A549 (cell line): ENCODE measurements at regions not wholly inside any gene's neighbourhood (a gene's known extent, or its start where the extent isn't known, plus 50 kb on each side); places are given as distances from the start of the nearest gene placed in this dataset.

Source experiments
- EP300 ChIP-seq, 2 experiments: fragments of >200 bp; sonication (Bioruptor Twin); formaldehyde crosslinking; IDR thresholded peaks; 2 replicates in 1 of 2; 3 replicates in 1 of 2; pipeline ENCODE4 v1.6.1; 2016 to 2017
- GATA3 ChIP-seq: IDR thresholded peaks from 2 replicates; pipeline ENCODE4 v1.6.1; 2012; ENCODE audit warnings: borderline replicate concordance
- NR3C1 ChIP-seq: fragments of >200 bp; sonication (Bioruptor Twin); formaldehyde crosslinking; IDR thresholded peaks from 3 replicates; pipeline ENCODE4 v1.6.1; 2017
- POLR2A ChIP-seq: IDR thresholded peaks from 2 replicates; pipeline ENCODE4 v1.6.1; 2012; ENCODE audit warnings: mild to moderate bottlenecking, low read length
- TFCP2L1 ChIP-seq: fragments of 250-450 bp; sonication (Bioruptor Pico); IDR thresholded peaks from 2 replicates; pipeline ENCODE4 v1.5.0; 2021; ENCODE audit warnings: mild to moderate bottlenecking
- ZC3H11A ChIP-seq: fragments of 450-650 bp; IDR thresholded peaks from 2 replicates; pipeline ENCODE4 v1.6.1; 2014; ENCODE audit warnings: antibody characterized with exemption, mild to moderate bottlenecking
- TF ChIP-seq, protein P1 (sequence below): fragments of >200 bp; sonication (Bioruptor Twin); formaldehyde crosslinking; IDR thresholded peaks from 3 replicates; pipeline ENCODE4 v1.5.1; 2016

DNA sequence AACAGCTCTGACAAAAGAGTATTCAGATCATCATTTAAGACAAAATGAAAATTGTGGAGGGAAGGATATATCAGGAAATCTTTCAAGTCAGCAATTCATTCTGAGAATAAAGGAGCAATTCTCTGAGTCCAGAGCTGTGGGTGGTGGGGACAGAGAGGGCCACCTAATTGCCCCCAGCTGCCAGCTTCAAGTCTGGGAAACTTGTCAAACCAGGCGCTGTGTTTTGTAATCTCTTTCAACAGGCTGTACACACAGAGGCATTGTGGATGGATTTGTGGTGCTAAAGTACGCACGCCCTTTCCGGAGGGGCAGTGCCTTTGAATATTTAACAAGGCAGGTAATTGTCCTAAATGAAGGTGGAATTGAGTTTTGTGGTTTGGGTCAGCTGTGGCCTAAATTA is 591.1 kb upstream of the BOD1L1 start:
- TF ChIP-seq, protein P1, sequence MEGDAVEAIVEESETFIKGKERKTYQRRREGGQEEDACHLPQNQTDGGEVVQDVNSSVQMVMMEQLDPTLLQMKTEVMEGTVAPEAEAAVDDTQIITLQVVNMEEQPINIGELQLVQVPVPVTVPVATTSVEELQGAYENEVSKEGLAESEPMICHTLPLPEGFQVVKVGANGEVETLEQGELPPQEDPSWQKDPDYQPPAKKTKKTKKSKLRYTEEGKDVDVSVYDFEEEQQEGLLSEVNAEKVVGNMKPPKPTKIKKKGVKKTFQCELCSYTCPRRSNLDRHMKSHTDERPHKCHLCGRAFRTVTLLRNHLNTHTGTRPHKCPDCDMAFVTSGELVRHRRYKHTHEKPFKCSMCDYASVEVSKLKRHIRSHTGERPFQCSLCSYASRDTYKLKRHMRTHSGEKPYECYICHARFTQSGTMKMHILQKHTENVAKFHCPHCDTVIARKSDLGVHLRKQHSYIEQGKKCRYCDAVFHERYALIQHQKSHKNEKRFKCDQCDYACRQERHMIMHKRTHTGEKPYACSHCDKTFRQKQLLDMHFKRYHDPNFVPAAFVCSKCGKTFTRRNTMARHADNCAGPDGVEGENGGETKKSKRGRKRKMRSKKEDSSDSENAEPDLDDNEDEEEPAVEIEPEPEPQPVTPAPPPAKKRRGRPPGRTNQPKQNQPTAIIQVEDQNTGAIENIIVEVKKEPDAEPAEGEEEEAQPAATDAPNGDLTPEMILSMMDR, result no peak
- TF ChIP-seq POLR2A (no peak), ZC3H11A (no peak), TFCP2L1 (no peak), EP300 (IDR thresholded peaks at IDR 0.05) (no peak), NR3C1 (no peak), GATA3 (no peak)
